HG02885 (cell line): ENCODE measurements at regions not wholly inside any gene's neighbourhood (a gene's known extent, or its start where the extent isn't known, plus 50 kb on each side); places are given as distances from the start of the nearest gene placed in this dataset.

Source experiments
- ATAC-seq: cut with Tn5 transposase; IDR thresholded peaks from one replicate; pipeline ENCODE4 v1.9.1; 2021; ENCODE audit warnings: mild to moderate bottlenecking; ENCODE audit not compliant: unreplicated experiment, poor library complexity

DNA sequence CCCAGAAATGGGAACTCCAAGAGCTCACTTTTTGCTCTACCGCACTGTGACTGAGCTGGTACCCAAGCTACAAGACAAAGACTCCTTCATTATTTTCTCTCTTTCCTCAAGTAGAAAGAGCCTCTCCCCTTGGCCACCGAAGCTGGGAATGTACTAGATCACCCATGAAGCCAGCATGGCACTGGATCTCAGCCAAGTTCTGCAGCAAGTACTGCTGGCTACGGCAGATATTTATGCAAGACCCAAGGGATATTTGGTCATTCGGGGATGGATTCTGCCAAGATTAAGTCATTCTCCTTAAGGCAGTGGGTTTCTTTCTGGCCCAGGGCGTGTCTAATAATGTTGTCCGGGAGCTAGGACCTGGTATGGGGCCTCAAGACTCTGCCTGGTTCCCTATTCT is 633.5 kb downstream of the SLITRK1 start:
- no peak for ATAC-seq

DNA sequence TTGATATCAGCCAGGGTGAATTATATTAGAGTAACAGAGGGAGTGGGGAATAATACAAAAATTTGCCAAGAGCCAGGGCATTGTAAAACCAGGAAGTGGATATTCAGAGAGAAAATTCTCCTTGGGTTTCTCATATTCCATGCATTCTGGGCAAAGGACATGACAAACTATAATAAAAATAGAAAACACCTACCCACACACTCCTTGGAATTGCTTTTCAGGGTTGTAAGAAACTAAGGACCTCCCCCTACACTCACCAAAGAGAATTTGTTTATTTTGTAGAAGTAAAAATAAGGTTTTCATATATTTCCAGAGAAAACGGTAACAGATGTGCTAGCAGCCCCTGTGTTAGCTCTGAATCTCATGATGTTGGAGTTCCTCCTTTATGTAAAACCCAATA is 649.6 kb downstream of the SLITRK1 start:
- ATAC-seq = no peak

GRCh38 chr13:83229574-83230305 is 652.5 kb downstream of the SLITRK1 start:
- no peak for ATAC-seq

- ATAC-seq = no peak
These were observed 658.7 kb downstream of the SLITRK1 start for GRCh38 chr13:83223546-83223945.

DNA sequence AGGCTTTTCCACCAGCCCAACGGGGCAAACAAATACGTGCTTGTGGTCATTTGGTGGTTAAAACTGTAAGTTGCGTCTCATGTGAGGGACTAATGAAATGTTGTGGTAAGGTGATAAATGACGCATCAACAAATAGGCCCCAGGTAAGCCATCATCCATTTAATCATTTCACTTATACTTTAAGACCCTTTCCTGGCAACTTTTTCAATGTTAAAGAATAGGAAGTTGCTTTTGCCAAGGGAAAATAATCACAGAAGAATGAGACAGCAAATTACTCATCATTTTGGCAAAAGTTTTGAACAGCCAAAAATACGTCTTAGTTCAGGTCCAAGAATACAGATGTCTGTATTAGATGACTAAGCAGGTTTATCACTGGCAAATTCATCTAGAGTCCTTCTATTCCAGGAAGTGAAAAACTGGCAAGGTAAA is 660.4 kb downstream of the SLITRK1 start:
- no peak for ATAC-seq

DNA sequence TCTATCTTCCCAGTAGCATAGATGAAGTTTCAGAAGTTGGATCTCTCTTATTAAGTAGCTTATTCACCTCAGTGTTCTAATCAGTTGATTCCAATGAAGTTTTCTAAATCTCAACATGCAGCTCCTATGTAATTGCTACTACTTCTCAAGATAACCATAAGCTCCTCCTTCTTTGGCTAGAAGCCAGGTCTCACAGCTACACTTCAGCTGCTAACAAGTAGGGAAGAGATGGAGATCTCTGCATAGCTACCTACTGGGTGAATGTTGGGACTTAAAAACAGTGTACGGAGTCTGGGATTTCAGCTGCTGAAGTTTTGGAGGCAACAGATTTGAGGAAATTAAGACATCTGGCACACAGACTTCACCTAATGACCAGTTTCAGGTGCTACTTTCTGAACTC is 661.0 kb downstream of the SLITRK1 start:
- no peak for ATAC-seq

GRCh38 chr13:83220241-83220640 is 662.0 kb downstream of the SLITRK1 start:
- ATAC-seq = no peak

- no peak for ATAC-seq
These were observed 662.4 kb downstream of the SLITRK1 start for GRCh38 chr13:83219832-83220231.

DNA sequence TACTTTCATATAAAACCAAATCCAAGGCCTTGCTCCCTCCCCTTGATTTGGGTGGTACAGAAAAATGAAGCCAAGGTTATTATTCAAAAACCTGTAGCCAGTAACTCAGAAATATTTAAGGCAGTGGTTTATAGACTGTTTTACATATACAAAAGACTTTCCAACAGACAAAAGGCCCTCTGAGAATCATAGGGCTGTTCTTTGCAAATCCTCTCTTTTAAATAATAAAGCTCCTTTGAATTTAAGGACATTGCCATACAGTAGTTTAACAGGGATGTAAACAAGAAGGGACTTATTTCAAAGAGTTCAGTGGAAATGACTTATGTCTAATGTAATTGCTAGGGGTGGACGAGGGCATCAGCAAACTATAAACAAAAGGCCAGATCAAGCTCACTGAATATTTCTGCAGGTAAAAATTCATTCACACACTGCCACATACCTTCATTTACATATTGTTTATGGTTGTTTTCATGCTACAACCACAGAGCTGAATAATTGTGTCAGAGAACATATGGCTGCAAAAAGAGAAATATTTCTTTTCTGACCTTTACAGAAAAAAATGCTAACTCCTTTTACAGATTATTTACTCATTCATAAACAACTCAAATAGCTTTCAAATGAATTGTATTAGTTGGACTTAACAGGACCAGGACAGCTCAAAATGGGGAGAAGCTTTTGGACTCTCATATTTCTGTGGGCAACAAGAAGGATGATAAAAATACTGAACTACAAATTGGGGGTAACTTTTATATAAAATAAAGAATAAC is 665.6 kb downstream of the SLITRK1 start:
- ATAC-seq = no peak

DNA sequence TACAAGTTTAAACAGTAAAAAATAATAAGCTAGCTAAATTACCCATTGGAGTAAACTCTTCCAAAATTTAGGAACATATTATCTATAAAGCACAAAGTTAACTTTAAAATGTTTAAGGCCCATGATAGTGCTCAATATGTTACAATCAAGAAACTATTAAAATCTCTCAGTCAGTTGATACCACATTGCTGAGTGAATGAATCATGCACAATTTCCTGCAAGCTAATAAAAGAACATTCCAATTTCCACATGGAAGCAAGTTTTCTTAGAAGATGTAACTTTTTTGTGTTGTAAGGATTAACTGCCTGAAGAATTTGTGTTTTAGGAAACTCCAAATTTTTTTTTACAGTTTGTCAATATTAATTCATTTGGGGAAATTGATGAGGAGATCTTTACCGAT is 666.6 kb downstream of the SLITRK1 start:
- no peak for ATAC-seq

GRCh38 chr13:83214452-83214851 is 667.8 kb downstream of the SLITRK1 start:
- no peak for ATAC-seq

GRCh38 chr13:83211301-83211700 is 671.0 kb downstream of the SLITRK1 start:
- ATAC-seq = no peak

DNA sequence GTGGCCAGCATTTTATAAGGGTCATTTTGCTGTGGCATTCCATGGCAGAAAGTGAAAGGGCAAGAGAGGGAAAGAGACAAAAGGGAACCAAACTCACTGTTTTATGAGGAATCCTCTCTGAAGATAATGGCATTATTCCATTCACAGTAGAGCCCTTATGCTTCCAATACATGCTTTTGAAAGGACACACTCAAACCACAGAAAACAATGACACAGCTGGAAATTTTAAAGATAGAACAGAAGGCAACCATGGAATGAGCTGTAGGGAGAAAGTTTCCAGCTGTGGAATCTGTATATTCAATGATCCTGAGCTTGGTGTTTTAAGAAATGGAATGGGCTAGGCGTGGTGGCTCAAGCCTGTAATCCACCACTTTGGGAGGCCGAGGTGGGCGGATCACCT is 677.4 kb downstream of the SLITRK1 start:
- ATAC-seq = no peak

GRCh38 chr13:83201506-83201905 is 680.8 kb downstream of the SLITRK1 start:
- no peak for ATAC-seq

- ATAC-seq = no peak
These were observed 685.0 kb downstream of the SLITRK1 start for GRCh38 chr13:83197316-83197715.

GRCh38 chr13:83190020-83190419 is 692.3 kb downstream of the SLITRK1 start:
- ATAC-seq = no peak

DNA sequence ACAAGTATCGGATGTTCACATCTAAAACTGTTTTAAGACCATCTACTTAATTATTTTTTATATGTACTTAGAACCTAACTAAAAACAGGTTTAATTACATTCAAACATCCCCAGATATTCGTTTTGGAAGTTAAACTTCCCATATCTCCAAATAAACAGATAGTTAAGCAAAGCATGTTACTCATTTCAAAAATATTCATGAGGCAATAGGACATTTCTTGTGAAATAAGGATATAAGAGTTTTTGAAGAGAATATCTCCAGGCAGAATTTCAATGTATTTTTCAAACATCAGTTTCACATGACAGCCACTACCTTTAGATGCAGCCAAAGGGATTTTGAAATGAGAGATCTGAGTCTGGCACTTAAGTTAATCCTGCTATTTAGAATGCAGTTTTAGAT is 697.5 kb downstream of the SLITRK1 start:
- no peak for ATAC-seq

- ATAC-seq = no peak
These were observed 698.2 kb downstream of the SLITRK1 start for GRCh38 chr13:83184150-83184475.

- no peak for ATAC-seq
These were observed 698.7 kb downstream of the SLITRK1 start for GRCh38 chr13:83183439-83184149.

GRCh38 chr13:83182845-83183244 is 699.4 kb downstream of the SLITRK1 start:
- no peak for ATAC-seq

GRCh38 chr13:83178008-83178407 is 704.3 kb downstream of the SLITRK1 start:
- no peak for ATAC-seq
